ENCODE measurements at regions not wholly inside any gene's neighbourhood (a gene's known extent, or its start where the extent isn't known, plus 50 kb on each side); places are given as distances from the start of the nearest gene placed in this dataset.

- no peak overlapping the region for H3K27ac Mint-ChIP-seq (ENCODE audit: unreplicated experiment)
- H3K4me1 Mint-ChIP-seq (ENCODE audit: unreplicated experiment) = no peaks in the 10 kb centered on the region
- H3K27me3 Mint-ChIP-seq (ENCODE audit: unreplicated experiment) = no peaks in the 10 kb centered on the region
- TF ChIP-seq, protein P1, sequence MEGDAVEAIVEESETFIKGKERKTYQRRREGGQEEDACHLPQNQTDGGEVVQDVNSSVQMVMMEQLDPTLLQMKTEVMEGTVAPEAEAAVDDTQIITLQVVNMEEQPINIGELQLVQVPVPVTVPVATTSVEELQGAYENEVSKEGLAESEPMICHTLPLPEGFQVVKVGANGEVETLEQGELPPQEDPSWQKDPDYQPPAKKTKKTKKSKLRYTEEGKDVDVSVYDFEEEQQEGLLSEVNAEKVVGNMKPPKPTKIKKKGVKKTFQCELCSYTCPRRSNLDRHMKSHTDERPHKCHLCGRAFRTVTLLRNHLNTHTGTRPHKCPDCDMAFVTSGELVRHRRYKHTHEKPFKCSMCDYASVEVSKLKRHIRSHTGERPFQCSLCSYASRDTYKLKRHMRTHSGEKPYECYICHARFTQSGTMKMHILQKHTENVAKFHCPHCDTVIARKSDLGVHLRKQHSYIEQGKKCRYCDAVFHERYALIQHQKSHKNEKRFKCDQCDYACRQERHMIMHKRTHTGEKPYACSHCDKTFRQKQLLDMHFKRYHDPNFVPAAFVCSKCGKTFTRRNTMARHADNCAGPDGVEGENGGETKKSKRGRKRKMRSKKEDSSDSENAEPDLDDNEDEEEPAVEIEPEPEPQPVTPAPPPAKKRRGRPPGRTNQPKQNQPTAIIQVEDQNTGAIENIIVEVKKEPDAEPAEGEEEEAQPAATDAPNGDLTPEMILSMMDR (IDR thresholded peaks at IDR 0.05) = no peak
- peak; percentile 62 for DNase-seq (ENCODE audit: extremely low spot score, unreplicated experiment)
- H3K4me3 Mint-ChIP-seq (ENCODE audit: unreplicated experiment) = no peak overlapping the region
- H3K36me3 Mint-ChIP-seq (ENCODE audit: unreplicated experiment) = no peaks in the 10 kb centered on the region
- H3K9me3 Mint-ChIP-seq (ENCODE audit: unreplicated experiment) = peaks cover 6% of the 10 kb centered on the region
Observed at GRCh38 chr6:170108890-170109587, 181.8 kb downstream of the DLL1 start.

DNA sequence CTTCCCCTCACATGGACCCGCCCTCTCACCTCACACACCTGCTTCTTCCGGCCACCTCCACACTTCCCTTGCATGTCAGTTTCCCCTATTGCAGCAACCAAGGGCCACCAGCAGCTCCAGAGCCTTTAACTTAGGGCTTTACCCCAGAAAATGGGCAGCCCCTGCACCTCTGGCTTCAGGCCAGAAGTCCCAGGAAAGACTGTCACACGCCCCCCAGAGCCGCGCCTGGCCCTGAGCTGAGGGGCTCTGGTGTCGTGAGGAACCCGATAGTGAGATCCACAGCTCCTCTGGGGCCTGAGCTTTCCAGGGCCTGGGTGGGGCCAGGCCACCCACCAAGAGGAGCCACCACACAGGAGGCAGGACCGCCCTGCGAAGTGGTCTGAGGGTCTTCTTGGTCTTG, 182.4 kb downstream of the DLL1 start:
- Mint-ChIP-seq H3K4me3 (ENCODE audit: unreplicated experiment) (no peak overlapping the region), H3K27me3 (ENCODE audit: unreplicated experiment) (no peaks in the 10 kb centered on the region), H3K9me3 (ENCODE audit: unreplicated experiment) (peaks cover 6% of the 10 kb centered on the region), H3K27ac (ENCODE audit: unreplicated experiment) (no peak overlapping the region), H3K36me3 (ENCODE audit: unreplicated experiment) (no peaks in the 10 kb centered on the region), H3K4me1 (ENCODE audit: unreplicated experiment) (no peaks in the 10 kb centered on the region)
- DNase-seq (ENCODE audit: extremely low spot score, unreplicated experiment) = peak; percentile 81
- TF ChIP-seq, protein P1 (IDR thresholded peaks at IDR 0.05) = no peak

- H3K36me3 Mint-ChIP-seq (ENCODE audit: unreplicated experiment) = no peaks in the 10 kb centered on the region
- TF ChIP-seq, protein P1 (IDR thresholded peaks at IDR 0.05) = no peak
- no peaks in the 10 kb centered on the region for H3K27me3 Mint-ChIP-seq (ENCODE audit: unreplicated experiment)
- DNase-seq (ENCODE audit: extremely low spot score, unreplicated experiment) = peak; percentile 15
- H3K4me3 Mint-ChIP-seq (ENCODE audit: unreplicated experiment) = no peak overlapping the region
- H3K9me3 Mint-ChIP-seq (ENCODE audit: unreplicated experiment) = peaks cover 6% of the 10 kb centered on the region
- H3K4me1 Mint-ChIP-seq (ENCODE audit: unreplicated experiment) = no peaks in the 10 kb centered on the region
- H3K27ac Mint-ChIP-seq (ENCODE audit: unreplicated experiment) = no peak overlapping the region
Observed at GRCh38 chr6:170107606-170108222, 183.2 kb downstream of the DLL1 start.

- H3K27me3 Mint-ChIP-seq (ENCODE audit: unreplicated experiment) = no peaks in the 10 kb centered on the region
- H3K4me3 Mint-ChIP-seq (ENCODE audit: unreplicated experiment) = no peak overlapping the region
- peaks cover 6% of the 10 kb centered on the region for H3K9me3 Mint-ChIP-seq (ENCODE audit: unreplicated experiment)
- no peak overlapping the region for H3K27ac Mint-ChIP-seq (ENCODE audit: unreplicated experiment)
- TF ChIP-seq, protein P1 (IDR thresholded peaks at IDR 0.05) = no peak
- no peaks in the 10 kb centered on the region for H3K4me1 Mint-ChIP-seq (ENCODE audit: unreplicated experiment)
- no peaks in the 10 kb centered on the region for H3K36me3 Mint-ChIP-seq (ENCODE audit: unreplicated experiment)
- peak; percentile 79 for DNase-seq (ENCODE audit: extremely low spot score, unreplicated experiment)
Observed at GRCh38 chr6:170106906-170107525, 183.9 kb downstream of the DLL1 start.

All from osteocyte (in vitro differentiated cells).